HG02938 (cell line): ENCODE measurements at regions not wholly inside any gene's neighbourhood (a gene's known extent, or its start where the extent isn't known, plus 50 kb on each side); places are given as distances from the start of the nearest gene placed in this dataset.

Source experiments
- ATAC-seq: cut with Tn5 transposase; IDR thresholded peaks from one replicate; pipeline ENCODE4 v1.9.1; 2021; ENCODE audit warnings: mild to moderate bottlenecking, moderate library complexity; ENCODE audit not compliant: unreplicated experiment

DNA sequence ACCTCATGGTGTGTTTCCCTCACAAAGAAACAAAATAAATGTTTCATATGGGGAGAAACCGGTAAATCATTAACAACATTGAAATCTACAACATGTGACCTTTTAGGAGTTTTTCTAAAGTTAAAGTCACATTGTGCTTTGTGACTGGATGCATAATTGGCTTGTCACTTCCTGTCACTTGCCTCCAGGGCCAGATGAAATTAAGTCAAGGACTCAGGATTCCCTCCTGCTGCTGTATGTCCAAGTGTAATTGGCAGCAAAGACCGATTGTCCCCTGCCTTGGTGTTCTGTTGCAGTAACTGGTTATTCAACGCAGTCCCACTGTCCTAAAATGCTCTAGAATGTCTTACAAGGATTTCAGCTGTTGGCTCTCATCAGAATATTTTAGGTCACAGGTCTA lies 448.2 kb downstream of the LIG4 start:
- ATAC-seq: no peak

DNA sequence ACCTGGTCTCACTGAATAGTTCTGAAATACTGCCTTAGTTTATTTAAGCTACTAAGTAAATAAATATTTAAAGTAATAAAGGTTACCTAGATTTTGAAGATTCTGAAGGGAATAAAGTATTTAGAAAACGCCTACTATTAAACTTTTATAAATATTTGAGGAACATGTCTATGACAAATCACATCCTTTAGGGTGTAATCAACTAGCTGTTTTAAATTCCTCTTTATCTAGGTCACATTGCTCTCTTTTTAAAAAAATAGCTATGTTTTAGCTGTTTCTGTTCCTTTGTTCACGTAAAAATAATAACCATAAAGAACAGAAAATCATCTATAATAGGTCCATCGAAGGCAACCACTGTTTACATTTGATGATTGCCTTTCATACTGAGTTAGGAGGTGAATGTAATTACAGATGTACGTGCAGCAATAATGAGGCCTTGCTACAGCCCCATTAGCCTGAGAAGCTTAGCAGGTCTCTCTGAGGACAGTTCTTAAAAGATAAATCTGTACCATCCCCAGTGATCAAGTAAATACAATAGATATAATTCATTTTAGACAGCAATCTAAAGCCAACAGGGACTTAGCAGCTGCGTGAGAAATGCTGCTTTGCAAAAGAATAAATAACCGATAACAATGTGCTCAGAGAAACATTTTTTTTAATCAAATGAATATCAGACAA lies 449.5 kb downstream of the LIG4 start:
- ATAC-seq: no peak

DNA sequence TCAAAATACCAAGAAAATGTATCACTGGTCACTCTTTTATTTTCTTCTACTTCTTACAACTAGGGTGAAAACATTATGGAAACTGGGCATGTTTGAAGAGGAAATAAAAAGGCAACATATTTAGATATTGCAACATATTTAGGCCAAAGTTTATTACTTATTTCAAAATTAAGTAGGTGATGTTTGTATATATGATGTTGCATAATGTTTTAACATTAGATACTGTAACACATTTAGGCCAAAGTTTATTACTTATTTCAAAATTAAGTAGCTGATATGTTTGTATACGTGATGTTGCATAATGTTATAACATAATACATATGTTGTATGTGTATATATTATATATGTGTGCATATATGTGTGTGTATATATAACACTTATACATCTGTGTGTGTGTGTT lies 451.3 kb downstream of the LIG4 start:
- no peak for ATAC-seq

DNA sequence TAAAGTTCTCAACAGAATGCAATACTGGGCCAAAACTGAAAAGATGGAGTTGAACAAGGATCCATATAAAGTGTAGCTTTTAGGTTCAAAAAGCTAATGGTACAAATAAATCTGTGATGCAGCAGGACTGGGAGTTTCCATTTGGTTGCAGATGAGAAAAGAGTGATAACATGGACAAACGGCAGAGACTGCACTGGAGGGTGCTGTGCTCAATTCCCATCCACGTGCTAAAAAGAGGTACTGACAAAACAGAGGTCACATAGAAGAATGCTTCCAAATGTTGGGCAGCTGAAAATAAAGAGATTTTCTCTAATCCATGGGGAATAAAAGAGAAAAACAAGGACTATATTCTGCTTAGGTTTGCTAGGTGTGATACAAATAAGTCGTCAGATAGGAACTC lies 461.6 kb downstream of the LIG4 start:
- ATAC-seq: no peak

DNA sequence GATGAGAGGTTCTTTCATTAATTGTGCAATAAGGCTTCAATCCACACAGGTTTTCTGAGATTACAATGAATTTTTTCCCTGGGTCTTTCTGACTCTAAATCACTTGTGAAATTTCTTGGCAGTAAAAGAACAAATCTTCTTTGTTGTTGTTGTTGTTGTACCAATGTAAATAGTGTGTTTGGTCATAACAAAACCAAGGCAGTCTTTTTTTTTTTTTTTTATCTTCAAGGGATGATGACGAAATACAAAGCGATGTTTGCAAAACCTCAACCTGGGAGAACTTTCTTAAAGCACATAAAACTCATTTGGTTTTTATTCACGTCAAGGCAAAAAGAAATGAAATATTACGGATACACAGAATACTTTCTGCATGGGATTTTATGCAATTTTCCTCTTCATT lies 462.0 kb downstream of the LIG4 start:
- ATAC-seq: no peak

DNA sequence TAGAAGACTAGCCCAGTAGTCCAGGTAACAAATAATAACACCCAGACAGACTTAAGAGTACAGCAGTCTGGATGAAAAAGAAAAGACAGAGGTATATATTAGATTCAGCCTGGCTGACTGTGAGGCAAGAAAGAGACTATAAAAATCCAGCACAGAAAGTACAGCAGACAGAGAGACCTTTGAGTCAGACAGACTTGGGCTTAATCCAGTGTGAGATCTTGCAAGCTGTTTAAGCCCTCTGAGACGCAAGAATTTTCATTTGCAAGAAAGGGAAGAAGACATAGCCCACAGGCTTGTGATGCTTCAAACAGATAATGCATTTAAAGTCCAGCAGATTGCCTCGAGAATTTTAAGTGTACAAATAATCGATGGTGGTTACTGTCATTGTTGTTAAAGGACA lies 471.4 kb downstream of the LIG4 start:
- ATAC-seq: no peak

DNA sequence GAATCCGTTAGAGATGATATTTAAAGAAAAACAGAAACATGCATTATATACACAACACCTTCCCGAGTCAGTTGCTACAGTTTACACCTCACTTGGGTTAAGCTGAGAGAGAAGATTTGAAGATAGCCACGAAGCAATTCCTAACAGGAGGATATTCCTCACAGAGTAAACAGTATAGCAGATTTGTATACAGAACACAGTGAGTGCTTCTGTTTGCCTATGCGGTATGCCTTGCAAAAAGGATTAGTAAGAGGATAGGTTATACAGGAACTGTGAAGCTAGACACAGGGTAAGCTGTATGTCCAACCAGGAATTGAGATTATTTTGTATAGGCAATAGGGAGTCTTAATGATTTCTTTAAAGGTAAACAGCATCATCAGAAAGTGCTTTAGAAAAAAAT lies 471.8 kb downstream of the LIG4 start:
- no peak for ATAC-seq

DNA sequence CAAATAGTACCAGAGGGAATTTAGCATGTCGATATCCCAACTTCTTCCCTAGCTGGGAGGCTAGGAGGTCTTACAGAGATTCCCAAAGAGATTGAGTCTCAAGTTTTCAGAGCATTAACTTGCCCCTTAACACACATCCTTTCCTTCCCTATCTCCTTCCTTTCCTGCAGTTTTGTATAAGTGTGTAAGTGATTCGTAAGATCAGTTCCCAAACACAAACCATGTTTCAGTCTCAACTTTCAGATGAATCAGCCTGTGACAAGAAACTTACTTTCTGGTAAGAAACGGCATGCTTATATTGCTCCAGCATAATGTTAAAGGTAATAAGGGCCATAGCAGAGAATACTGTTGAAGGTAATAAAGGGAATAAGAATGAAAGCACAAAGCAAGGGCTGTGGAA lies 472.2 kb downstream of the LIG4 start:
- no peak for ATAC-seq

DNA sequence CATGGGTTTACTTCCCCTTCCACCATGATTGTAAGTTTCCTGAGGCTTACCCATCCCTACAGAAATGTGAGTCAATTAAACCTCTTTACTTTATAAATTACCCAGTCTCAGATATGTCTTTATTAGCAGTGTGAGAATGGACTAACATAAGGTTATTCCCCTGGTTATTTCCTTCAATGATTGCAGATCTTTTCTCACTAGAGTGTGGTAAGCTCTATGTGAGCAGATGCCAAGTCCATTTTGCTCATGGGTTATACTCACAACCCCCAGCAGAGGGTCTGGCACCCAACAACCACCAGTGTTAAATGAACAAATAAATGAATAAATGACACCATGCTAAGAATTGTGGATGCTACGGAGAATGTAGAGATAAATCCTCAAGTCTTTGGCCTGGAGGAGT lies 472.8 kb downstream of the LIG4 start:
- ATAC-seq: no peak

DNA sequence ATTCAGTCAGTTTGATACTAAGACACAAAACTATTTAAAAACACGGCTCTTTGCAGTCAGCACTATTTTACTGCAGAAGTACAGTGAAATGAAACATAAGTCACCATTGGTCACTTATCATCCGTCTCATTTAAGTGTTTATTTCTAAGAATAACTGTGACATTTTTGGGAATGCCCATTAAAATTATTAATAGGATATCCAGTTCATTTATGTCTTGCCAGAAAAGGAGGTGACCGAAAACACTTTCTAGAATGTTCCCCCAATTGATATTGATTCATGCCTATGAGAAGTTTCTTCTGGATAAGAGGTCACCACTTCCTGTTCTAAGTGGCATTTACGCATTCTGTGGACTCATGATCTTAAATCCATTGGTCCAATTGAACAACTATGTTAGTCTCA lies 477.3 kb downstream of the LIG4 start:
- no peak for ATAC-seq

DNA sequence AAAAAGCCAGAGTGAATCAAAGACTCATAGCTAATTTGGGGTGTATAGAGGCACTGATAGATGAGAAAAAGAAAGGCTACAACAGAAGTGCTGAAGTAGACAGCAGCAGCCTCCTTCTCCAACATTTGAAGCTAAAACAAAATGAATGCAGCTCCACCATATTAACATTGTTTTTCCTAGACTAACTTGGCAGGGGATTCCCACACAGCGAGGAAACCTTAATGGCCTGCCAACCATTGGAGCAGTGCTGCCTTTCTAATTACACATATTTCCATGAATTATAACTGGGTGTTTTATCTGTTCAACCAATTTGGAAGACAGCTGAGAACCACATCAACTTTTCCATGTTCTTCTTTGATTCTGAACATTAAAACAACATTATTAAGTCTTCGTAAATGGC lies 478.6 kb downstream of the LIG4 start:
- ATAC-seq: no peak

DNA sequence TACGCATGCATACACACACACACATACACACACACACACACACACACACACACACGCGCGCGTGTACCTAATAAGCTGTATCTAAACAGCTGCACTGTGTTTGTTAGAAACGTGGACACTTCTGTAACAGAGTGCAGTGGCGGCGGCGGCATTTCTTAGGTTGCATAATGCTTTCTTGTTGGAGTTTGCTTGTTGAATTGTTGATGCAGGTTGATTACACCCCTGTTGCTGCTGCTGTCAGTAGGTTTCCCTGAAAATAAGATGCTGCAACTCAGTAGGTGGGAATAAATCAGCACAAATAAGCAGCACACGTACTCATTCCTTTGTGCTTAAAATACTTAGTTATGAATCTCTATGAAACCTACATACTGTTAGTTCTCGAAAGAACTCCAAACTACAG lies 479.2 kb downstream of the LIG4 start:
- ATAC-seq: no peak

DNA sequence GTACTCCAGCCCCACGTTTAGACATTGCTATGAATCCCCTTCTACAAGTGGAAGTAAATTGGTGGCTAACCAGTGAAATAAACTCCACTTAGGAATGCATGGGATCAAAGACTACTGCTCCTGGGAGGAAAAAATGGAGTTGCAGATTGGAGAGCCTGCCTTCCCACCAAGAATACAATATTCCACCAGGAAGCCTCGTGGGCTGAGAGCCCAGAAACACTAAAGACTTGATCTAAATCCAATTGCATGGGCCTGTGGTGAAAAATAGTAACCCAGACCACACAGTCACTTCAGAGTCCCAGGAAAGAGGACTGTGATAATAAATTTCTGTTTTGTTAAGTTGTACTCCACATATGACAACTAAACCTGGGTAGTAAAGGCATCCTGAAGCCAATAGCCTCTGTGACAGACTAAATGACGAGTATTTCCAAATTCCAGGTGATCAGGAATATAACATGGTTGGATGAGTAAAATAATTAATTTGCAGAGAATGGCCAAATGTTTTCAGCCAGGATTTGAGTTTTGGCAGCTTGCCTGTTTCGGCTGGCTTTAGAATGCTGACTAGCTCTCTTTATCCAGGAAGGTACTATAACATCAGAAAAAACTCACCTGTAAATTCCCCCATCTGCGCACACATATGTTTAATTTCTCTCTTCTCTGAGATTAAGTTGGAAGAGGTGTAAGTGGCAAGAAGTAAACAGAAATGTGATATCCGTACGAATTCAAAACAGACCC lies 480.3 kb downstream of the LIG4 start:
- ATAC-seq: no peak

DNA sequence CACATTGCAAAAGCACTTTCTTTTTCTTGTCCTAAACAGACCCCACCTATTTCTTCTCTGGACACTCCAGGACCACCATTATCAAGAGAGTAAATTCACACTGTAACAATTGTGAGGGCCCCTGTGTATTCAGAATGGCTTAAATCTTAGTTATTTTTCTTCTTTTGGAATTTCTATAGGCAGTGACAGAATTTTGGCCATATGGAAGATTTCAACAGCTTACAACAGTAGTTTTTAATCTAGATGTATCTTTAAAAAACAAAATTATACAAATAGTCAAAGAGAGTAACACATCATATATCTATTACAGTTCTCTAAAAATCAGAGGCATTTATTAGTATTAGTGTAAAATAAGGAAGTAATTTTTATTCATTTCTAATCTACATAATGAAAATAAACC lies 482.1 kb downstream of the LIG4 start:
- ATAC-seq: no peak

DNA sequence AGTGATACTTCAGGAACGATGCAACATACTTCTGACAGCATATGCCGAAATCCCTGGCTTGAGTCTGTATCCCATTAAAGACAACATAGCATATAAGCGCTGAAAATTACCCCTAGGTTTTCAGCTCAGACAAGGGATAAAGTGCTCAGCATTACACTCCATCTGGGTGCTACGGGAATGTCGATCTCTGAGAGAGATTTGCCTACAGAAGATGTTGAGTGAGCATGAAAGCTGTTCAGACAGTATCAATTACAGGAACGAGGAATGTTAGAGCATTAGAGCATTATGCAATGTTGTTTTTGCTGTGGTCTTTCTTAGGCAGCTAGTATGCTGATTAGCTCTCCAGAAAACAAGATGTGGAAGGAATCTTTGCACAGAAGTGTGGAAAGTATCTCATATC lies 484.5 kb downstream of the LIG4 start:
- ATAC-seq: no peak

DNA sequence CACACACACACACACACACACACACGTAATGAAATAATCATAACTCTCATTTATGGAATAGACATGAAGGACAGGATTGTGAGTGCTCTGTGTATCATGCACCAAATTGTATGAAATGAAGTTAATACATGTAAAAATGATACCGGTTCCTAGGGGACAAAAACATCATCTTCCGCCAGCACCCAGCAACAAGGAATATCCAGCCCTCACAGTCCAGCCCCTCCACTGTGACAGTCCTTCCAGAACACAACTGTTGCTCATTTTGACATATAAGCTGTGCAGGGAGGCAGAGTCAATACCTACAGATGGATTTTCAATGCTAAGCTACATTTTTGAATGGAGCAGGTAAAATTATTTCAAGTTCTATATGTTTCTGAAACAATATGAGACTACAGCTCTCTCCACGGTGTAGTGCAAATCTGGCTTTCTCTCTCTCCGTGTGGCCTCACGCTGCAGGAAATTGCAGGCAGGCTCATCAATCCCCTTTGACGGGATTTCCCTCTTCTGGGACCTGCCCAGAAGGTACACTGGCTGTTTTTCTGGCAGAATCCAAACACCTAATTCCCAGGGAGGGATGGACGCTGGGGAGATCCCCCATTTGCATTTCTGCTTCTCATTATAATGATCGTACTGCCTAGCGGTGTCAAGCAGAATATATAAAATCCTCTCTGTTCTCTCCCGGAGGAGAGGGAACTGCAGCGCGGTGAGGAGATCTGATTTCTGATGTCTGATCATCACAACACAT lies 494.0 kb downstream of the LIG4 start:
- ATAC-seq: no peak

DNA sequence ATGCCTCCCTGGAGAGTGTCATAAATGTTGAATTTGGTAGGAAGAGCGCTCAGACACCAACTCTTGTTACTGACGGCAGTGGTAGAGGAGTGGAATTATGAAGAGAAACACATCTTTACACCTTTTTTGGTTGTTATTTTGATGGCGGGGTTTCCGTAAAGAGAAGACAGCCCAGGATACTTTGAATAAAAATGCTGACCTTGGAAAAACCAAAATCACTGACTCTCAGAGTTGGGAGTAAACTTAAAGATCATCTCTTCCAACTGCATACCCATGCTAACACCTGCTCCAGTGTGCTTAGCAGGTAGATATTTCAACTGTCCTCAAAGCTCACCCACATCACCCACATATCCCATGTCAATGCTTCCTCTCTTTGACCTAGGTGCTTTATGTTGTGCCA lies 498.6 kb downstream of the LIG4 start:
- ATAC-seq: no peak

DNA sequence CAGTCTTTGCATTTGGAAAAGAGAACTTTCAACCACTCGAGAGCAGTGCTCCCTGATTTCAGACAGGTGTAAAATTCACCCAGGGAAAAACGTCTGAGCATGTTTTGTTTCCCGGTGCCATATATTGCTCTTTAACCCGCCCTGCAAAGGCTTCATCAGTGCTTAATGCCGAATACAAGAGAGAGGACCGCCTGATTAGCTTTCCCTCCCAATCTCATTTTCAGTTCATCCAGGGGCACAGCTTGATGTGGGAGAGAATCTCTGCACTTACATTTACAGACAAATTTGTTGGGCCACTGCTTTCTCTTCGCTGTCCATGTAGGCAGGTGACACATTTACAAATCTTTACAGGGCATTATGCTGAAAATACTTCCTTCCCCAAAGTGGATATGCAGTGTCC lies 499.1 kb downstream of the LIG4 start:
- ATAC-seq: no peak

DNA sequence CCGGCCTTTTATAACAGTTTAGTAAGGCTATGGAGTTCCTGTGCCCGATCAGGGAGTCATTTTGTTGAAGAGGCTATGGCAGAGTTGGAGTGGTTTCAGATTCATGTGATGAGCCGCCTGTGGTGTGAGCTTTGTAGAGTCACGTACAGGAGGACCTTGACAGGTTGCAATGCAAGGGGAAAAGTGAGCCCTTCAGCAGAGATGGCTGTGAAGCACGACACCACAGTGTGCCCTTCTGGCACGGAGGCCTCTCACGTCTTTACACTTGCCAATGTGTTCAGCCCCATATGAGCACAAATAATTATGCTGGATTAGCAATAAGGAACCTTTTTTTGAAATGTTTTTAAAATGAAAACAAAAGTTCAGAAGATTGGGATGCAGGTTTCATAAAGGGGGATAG lies 499.8 kb downstream of the LIG4 start:
- ATAC-seq: no peak

DNA sequence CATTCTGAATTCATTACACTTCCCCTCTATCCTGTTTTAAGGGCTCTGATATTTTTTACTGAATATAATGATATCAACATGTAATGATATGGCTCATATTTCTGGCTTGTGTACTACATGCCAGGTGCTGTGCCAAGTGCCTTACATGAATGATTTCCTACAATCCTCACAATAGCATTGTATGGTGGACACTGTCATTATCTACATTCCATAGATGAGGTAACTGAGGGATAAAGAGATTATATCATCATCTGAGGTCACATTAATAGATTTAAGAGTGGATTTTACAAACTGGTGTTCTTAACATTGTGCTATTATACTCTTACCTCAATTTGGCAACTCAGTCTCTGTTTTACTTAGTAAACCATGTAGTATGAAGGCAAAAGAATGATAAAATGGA lies 502.0 kb downstream of the LIG4 start:
- no peak for ATAC-seq

DNA sequence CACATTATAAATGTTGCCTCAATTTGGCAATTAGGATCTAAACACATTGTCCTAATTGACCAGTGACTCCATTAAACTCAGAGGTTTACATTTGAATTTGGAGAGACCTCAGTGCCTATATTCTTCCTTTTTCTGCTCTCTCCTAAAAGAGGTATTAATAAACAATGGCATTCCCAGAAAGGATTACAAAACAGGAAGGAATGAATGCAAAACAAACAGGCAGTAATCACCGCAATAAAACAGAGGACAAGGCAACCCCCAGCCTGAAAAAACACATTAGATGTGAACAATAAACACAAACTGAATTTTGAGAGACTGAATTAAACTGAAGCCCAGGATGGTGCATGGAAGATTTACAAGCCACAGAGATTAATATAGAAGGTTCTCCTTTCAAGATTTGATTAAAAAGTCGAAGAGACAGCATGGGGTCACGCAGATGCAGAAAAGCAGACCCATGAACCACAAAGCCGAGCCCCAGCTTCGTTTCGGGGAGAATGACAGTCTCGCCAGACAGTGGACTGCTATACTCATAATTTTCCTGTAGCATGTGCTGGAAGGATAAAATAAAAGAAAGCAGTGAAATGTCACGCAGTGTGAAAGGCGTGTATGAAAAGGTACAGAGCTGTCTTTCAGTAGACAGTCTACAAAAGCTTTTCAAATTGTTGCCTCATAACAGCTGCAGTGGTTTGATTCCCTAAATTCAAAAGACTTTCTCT lies 503.0 kb downstream of the LIG4 start:
- ATAC-seq: no peak

DNA sequence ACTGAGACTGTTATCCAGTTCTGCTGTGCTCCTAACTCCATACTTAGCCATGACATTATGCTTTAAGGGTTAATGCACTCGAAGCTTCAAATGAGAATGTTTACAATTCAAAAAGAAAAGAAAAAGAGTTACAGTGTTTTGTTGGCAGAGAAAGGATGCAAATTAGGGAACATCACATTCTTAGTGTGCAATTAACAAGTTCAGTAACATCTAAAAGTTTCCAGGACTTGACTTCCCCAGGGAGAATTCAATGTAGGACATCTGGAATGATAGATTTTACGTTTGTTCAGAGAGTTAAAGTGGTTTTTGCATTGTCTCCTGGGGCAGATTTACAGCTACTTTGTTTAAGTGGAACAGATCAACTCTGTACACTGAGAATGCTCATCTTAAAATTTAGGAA lies 525.2 kb downstream of the LIG4 start:
- no peak for ATAC-seq
